ENCODE measurements at regions not wholly inside any gene's neighbourhood (a gene's known extent, or its start where the extent isn't known, plus 50 kb on each side); places are given as distances from the start of the nearest gene placed in this dataset.
"Not testable (repeated sequence)": the region's sequence is repeated elsewhere in the genome, so short reads cannot be mapped to it uniquely, and the experiment has no call there.

DNA sequence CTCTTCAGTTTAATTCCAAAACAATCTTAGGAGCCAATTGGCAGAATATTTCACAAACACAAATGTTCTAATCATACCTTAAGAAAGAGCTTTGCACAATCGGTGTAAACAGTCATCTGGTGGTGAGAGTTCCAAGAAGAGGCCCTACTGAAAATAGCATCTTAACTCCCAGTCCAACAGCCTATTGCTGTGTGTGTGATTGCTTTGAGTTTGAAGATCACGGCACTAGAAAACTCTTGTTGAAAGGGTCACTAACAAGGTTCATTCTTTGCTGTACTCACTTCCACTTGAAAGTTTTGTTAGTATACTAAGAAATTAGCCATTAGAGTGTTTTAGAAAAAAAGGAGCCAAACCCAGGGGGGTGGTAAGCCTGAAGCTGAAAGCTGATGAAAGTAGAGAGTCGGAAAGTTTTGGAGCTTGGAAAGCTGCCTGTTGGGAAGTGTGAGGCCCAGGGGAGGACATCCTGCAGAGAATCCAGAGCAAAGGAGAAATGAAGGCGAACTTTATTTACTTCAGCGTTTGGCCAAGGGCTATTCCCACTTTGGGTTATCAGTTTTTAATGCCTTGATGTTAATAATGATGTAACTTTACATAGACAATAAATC is 180.3 kb upstream of the GHR start:
- DNase-seq (ENCODE audit: low spot score), result no peak

DNA sequence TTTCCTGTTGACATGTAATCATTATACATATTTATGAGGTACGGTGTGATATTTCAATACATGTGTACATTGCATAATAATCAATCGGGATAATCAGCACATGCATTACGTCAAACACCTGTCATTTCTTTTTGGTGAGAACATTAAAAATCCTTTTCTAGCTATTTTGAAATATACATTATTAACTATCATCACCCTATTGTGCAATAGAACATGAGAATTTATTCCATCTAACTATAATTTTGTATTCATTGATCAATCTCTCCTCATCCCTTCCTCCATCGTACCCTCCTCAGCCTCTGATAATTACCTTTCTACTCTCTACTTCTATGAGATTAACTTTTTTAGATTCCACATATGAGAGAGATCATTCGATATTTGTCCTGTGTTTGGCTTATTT is 170.9 kb upstream of the GHR start:
- DNase-seq (ENCODE audit: low spot score), result no peak

DNA sequence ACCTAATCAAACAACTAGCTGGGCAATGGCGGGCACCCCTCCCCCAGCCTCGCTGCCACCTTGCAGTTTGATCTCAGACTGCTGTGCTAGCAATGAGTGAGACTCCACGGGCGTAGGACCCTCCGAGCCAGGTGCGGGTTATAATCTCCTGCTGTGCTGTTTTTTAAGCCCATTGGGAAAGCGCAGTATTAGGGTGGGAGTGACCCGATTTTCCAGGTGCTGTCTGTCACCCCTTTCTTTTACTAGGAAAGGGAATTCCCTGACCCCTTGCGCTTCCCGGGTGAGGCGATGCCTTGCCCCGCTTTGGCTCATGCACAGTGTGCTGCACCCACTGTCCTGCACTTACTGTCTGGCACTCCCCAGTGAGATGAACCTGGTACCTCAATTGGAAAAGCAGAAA is 163.3 kb upstream of the GHR start:
- not testable (repeated sequence) for DNase-seq (ENCODE audit: low spot score)

DNA sequence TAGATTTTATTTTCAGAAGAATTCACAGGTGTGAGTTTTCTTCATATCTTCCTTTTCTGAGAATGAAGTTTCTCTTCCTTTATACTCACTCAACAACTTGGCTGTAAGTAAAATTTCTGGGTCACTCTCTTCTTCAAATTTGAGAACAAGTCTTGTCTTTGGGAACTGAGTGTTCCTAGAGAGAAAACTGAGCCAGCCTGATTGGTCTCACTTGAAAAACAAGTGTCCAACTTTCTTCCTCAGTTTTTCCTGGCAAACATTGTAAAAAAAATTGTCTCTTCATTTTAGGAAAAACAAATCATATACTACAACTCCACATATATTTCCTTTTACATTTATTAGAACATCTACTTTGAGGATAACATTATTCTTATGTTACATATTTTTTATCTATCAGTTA is 156.1 kb upstream of the GHR start:
- DNase-seq (ENCODE audit: low spot score), result peak; percentile 5

DNA sequence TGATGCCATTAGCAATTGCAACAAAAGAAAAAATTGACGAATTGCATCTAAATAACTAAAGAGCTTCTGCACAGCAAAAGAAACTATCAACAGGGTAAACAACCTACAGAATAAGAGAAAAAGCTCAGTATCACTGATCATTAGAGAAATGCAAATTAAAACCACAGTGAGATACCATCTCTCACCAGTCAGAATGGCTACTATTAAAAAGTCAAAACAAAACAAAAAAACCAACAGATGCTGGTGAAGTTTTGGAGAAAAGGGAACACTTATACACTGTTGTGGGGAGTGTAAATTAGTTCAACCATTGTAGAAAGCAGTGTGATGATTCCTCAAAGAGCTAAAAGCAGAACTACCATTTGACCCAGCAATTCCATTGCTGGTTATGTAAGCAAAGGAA is 155.1 kb upstream of the GHR start:
- not testable (repeated sequence) for DNase-seq (ENCODE audit: low spot score)

DNA sequence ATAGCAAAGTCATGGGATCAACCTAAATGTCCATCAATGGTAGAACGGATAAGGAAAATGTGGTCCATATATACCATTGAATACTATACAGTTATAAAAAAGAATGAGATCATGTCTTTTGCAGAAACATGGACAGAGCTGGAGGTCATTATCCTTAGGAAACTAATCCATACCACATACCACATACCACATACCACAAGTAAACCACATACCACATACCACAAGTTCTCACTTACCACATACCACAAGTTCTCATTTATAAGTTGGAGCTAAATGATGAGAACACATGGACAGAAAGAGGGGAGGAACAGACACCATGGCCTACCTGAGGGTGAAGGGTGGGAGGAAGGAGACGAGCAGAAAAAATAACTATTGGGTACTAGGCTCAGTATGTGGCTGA is 154.6 kb upstream of the GHR start:
- DNase-seq (ENCODE audit: low spot score), result no peak

DNA sequence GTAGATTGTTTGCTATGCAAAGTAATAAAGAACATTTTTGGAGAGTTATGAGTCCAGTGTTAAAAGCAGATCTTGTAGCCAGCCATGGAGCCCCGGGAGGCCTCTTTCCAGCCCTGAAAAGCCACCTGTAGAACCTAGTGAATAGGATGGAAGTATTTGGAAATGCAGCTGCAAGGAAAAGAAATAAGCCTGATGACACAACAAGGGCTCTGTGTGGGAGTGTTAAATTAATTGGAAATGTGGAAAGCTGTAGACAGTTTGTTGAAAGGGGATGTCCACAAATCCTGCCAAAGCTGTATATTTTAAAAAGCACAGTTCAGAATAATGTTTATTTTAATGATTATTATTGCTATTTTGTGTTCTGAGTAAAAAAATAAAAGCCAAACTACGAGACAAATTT is 152.5 kb upstream of the GHR start:
- DNase-seq (ENCODE audit: low spot score), result peak; percentile 2

DNA sequence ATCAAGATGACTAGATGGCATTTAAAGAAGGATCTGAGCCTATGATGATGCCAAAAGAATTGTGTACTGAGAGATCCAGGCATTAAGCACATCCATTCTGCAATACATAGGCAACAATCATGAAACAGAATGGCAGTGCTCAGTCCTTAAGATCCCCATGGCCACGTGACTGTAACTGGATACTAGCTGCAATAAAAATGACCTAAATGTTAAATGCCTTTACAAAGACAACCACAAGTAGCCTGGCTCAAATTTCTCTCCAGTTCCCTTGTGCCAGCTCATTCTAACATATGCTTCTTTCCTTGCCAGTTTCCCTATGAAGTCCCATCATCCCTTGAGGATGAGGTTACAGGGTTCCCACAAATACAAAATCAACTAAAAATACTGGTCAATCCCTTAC is 148.3 kb upstream of the GHR start:
- no peak for DNase-seq (ENCODE audit: low spot score)

DNA sequence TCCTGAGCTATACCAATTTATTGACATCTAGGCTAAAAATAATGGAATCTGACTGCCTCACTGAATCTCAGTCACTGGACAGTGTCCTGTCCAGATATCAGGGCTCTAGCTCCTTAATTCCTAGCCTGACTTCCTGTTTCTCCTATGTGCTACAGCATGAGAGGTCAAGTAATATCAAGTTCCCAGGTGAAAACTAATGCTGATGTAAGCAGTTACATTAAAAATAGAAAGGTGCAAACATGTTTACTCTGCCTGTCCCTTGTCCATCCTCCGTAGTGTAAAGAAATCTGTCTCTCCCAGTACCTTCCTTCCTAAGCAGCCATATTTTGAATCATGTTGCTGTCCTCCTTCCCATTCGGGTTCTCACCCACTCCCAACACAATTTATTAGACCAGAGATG is 145.9 kb upstream of the GHR start:
- no peak for DNase-seq (ENCODE audit: low spot score)

DNA sequence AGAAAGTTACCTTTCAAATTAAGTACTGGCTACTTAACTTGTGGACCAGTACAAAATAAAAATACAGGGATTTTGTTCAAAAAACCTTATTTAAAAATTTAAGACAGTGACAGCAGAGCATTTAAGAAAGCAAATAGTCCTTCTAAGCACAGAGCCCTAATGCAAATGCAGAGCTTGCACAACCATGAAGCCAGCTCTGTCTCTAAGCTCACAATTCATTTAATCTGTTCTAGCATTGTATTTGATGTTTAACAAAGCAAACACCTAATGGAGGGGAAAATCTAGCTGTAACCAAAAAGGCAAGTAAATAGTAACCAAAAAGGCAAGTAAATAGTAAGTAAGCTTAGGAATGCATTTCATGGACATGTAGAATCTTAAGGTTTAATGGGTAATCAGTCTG is 138.7 kb upstream of the GHR start:
- no peak for DNase-seq (ENCODE audit: low spot score)

DNA sequence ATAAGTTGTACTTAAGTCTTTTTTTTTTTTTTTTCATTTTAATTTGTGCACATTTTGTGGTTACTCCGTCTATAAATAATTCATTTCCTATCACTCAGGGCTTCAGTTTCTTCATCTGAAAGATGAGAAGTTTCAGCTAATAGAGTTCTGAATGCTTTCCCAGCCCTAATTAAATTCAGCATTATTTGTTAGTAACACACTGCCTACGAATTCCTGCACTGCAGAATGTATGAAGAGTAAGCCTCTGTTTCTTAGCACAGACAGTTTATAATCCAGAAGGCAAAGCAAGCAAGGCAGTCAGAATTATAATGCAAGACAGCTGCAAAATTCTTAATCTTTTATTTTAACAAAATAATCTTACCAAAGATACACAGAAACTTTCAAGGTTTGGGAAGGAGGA is 138.0 kb upstream of the GHR start:
- DNase-seq (ENCODE audit: low spot score), result no peak

DNA sequence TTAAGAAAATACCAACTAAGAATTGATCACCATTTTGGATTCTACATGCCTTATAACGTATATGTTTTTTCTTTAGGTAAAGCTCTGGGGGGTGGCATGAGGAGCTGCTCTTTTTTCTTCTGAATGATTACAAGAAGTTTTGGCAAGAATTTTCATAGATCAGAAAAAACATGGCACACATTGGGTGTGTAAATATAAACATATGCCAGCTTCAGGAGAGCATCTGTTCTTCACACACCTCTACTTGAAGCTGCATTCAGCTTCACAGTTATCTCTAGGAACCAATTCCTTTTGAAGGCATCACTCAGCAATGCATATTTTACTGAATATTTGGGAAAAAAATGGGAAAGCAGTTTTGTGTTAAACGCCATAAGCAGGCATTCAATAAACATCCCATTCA is 122.7 kb upstream of the GHR start:
- no peak for DNase-seq (ENCODE audit: low spot score)

DNA sequence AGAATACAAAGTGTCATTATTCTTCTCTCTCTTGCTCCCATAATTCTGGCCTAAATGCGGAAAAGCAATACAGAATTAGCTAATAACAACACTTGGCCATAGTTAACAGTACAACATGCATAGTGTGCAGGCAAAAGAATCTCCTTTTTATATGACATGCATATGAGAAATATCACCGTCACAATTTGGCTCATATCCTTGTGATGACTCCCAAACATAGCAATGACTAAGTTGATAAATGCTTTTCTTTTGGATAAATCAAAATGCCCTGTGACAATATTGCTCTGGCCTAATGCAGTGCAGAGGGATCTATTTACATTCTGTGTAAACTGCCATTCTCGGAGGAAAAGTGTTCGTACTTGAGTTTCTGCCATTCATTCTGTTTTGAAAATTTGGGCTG is 121.9 kb upstream of the GHR start:
- DNase-seq (ENCODE audit: low spot score), result no peak

DNA sequence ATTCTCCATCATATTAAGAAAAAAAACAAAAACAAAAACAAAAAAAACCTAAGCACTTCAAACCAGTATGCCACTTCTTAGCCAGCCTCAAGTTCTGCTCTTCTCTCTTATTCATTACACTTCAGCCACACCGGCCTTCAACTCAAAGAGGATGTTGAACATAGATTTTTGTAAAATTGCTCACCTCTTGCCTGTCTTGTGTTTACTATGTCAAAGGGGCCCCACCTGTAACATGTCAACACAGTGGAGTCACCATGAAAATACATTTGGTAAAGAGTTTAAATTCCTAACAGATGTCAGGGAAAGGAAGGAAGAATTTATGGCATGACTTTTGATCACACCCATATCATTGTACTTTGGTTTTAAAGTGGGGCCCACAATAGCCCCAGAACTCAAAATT is 121.1 kb upstream of the GHR start:
- DNase-seq (ENCODE audit: low spot score), result no peak

DNA sequence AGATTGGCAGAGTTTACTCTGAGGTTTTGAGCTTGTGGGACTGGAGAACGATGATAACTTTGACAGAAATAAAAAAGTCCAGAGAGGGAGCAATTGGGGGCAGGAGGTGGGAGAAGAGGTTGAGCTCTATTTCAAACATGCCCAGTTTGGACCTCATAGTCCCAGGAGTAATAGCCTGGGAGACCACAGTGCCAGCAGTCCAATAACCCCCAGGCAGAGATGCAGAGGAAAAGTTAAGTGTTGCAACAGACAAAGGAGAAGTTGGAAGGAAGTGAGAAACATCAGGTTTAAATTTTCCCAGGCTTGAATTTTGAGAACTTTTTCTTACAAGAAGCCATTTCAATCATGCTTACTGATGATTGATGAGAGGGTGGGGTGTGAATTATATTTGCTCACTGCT is 117.0 kb upstream of the GHR start:
- no peak for DNase-seq (ENCODE audit: low spot score)

DNA sequence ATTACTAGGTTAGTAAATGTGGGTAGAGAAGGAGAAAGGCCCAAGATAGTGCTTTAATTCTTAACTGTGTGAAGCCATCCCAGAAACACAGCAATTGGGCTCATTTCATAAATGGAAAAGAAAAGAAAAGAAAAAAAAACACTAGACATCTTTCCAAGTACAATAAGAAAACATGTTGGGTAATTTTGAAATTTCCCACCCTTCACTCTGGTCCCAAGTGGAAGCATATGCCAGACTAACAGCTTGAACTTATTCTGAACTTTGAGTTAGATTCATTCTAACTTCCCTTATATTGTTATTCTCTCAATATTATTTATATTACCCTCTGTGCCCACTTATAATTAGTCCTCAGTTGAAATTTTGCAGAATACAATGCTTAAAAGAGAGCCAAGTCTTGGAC is 113.4 kb upstream of the GHR start:
- no peak for DNase-seq (ENCODE audit: low spot score)

DNA sequence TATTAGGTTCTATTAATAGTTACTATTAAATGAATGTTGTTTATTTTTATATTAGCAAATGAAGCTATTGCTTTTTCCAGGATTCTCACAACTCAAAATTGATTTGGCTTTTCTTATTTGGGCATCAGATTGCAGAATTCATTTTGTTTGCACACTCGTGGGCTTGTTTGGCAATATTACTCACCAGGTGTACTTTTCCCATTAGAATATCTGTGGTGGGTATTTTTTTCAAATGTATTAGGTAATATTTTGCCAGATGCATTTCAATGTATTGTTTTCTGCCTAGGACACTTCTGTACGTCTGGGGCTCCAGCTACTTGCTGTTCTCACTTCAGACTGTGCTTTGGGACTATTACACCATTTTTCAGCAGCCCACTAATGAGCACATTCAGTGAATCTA is 108.0 kb upstream of the GHR start:
- no peak for DNase-seq (ENCODE audit: low spot score)

DNA sequence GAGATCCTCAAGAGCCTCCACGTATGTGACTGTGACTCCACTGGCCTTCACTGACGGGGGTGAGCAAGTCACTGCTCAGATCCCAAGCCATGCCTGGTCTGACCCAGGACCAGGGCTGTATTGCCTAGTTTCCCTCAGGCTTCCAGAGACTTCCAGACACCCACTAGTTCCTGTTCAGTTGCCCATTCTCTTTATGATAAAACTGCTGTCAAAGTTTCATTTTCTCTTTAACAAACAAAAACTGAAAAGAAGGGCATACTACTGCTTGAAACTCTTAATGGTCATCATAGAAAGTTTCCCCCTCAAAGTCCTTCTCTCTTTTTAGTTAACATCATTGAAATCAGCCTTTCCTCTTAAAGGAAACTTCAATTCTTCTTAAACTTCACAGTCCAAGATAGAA is 105.7 kb upstream of the GHR start:
- no peak for DNase-seq (ENCODE audit: low spot score)

DNA sequence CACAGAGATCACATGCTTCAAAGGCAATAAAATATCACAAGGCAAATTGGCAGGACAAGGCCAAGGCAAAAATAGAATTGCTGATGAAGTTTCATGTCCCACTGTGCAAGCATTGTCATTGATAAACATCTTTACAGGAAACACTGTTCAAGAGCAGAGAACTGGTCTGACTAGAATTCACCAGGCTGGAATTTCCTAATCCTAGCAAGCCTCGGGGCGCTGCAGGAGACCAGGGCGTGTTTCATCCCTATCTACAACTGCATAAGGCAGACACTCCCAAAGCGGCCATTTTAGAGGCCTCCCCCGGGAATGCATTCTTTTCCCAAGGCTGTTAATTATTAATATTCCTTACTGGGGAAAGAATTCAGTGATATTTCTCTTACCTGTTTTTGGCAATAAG is 103.7 kb upstream of the GHR start:
- DNase-seq (ENCODE audit: low spot score), result not testable (repeated sequence)

DNA sequence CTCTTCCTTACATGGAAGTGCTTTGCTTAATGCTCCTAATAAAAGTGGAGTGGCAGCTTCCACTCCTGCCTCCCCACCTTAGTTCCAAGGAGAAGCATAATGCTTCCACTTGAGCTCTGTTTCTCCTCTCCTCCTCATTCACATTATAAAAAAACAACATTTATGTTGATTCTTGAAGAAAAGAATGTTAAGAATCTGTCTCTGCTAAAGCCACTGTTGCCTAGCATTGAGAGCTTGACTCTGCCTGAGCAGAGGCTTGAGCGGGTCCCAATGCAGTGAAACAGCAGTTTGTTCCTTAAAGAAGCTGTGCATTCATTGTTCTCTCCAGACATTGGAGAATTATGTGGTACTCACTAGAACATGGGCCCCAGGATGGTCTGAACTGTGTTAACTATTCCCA is 101.5 kb upstream of the GHR start:
- no peak for DNase-seq (ENCODE audit: low spot score)

DNA sequence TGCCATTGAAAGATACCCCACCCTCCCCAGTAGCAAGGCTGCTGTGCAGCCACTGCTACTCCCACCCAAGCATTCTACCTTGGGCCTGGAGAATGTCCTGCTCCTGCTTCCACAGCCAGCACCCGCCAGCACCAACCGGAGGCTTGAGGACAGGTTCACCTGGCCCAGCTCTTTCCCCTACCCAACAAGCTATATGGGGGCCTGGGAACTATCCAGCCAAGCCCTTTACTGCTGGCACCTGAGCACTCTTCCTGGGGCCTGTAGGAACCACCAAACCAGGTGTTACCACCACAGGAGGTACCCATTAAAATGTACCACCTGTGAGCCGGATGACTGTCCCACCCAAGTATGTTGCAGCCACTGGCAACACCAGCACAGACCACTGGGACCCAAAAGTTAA is 86.1 kb upstream of the GHR start:
- DNase-seq (ENCODE audit: low spot score), result no peak

DNA sequence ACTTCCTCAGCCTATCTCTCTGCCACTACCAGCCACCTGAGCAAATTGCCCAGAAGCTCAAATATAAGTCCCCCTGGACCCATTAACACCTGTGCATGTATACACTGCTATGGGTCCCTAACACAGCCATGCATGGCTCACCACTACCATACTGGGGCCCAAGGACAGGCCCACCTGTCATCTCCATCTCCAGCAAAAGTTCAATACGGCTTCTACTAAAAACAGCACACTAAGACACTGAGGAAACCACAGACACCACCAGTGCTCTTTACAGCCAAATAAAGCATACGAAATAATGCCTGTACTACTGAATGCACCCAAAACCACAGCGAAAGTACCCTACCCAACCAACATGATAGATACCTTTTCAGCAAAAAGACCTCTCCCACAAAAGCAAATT is 85.6 kb upstream of the GHR start:
- no peak for DNase-seq (ENCODE audit: low spot score)

DNA sequence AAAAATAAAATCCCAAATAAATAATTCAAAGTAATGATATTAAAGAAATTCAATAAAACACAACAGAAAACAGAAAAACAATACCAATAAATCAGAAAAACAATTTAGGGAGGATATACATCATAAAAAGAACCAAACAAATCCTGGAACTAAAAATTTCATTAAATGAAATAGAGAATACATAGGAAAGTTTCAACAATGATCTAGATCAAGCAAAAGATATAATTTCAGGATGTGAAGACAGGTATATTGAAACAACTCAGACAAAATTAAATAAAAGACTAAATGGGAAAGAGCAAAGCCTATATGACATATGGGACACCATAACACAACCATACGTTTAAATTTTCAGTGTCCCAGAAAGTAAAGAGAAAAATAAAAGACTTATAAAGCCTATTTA is 85.1 kb upstream of the GHR start:
- no peak for DNase-seq (ENCODE audit: low spot score)

DNA sequence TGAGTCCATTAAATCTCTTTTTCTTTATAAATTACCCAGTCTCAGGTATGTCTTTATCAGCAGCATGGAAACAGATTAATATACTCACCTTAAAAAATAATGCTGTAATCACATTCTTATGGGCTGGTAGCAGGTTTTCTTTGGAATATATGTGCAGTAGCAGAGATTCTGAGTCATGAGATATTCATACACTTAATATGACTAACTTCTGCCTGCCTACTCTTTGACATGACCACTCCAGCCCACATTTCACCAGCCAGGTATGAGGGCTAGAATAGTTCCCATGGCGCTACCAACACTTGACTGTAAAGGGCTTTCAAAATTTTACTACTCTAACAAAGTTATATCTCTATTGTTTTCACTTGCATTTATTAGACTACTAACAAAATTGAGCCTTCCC is 74.1 kb upstream of the GHR start:
- DNase-seq (ENCODE audit: low spot score), result no peak

DNA sequence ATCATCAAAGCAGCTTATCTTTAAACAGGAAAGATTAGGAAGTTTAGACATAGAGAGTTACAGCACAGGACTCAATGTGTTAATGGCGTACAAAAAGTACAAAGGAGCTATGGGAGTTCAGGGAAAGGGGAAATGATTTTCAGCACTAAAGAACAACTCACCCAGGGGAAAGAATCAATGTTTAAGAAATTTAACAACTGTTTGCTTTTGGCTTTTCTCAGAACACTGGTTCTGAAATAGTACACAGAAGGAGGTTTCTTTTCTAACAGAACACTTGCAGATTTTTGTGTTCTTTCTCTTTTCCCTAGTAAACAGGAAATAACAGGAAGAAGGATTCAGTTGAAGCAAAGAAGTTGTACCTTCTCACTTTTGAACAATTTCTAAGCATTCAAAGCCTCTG is 71.3 kb upstream of the GHR start:
- DNase-seq (ENCODE audit: low spot score), result no peak
